ENCODE measurements at regions not wholly inside any gene's neighbourhood (a gene's known extent, or its start where the extent isn't known, plus 50 kb on each side); places are given as distances from the start of the nearest gene placed in this dataset.

DNA sequence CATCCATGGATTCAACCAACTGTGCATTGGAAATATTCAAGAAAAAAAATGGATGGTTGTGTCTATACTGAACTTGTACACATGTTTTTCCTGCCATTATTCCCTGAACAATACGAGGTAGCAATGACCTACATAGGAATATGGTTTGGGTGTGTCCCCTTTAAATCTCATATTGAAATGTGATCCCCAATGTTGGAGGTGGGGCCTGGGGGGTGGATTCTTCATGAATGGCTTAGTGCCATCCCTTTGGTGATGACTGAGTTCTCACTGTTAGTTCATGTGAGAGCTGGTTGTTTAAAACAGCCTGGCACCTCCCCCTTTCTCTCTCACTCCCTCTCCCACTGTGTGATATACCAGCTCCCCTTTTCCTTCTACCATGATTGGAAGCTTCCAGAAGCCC is 139.8 kb upstream of the BACH2 start:
- TF ChIP-seq, protein P1, sequence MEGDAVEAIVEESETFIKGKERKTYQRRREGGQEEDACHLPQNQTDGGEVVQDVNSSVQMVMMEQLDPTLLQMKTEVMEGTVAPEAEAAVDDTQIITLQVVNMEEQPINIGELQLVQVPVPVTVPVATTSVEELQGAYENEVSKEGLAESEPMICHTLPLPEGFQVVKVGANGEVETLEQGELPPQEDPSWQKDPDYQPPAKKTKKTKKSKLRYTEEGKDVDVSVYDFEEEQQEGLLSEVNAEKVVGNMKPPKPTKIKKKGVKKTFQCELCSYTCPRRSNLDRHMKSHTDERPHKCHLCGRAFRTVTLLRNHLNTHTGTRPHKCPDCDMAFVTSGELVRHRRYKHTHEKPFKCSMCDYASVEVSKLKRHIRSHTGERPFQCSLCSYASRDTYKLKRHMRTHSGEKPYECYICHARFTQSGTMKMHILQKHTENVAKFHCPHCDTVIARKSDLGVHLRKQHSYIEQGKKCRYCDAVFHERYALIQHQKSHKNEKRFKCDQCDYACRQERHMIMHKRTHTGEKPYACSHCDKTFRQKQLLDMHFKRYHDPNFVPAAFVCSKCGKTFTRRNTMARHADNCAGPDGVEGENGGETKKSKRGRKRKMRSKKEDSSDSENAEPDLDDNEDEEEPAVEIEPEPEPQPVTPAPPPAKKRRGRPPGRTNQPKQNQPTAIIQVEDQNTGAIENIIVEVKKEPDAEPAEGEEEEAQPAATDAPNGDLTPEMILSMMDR (IDR thresholded peaks at IDR 0.05): no peak
- TF ChIP-seq POLR2A (IDR thresholded peaks at IDR 0.05): no peak
- no peak for TF ChIP-seq POLR2AphosphoS5 (IDR thresholded peaks at IDR 0.05)
